GM13977 (cell line): ENCODE measurements at regions not wholly inside any gene's neighbourhood (a gene's known extent, or its start where the extent isn't known, plus 50 kb on each side); places are given as distances from the start of the nearest gene placed in this dataset.

Experiments used
- DNase-seq: peaks from one replicate; pipeline ENCODE4 v3.0.0; 2012; ENCODE audit warnings: low spot score
- in situ Hi-C: fragments of 300-500 bp; cut with MboI; formaldehyde crosslinking; loops from one replicate; pipeline ENCODE4 v1.12.0; 2022; ENCODE audit warnings: low sequenced_read_pairs, low pct_unique_long_range_greater_than_20kb, mixed read lengths, inconsistent platforms; ENCODE audit not compliant: unreplicated experiment
- TF ChIP-seq, protein P1 (sequence below): IDR thresholded peaks from 2 replicates; pipeline ENCODE4 v1.5.1; 2012; ENCODE audit warnings: mild to moderate bottlenecking, control low read depth; ENCODE audit not compliant: insufficient read depth; ENCODE audit errors: extremely low read depth, missing control alignments

DNA sequence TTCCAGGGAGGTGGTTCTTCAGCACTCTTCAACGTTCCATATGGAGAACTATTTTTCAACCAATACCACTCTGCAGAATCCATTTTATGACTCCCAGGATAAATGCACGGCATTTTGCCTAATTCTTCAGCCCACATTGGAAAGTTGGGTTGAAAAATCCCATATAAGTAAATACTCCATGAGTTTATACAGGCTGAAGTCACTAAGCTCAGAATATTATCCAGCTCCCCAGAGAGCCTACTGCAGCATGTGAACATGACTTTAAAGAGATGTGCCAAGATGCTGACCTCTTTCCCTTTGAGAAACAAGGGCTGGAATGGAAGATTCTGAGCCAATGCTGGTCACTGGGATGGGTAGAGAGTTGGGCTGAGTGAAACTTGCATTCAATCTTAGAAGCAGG, 111.9 kb upstream of the SLIT3 start:
- DNase-seq = no peak
- TF ChIP-seq, protein P1, sequence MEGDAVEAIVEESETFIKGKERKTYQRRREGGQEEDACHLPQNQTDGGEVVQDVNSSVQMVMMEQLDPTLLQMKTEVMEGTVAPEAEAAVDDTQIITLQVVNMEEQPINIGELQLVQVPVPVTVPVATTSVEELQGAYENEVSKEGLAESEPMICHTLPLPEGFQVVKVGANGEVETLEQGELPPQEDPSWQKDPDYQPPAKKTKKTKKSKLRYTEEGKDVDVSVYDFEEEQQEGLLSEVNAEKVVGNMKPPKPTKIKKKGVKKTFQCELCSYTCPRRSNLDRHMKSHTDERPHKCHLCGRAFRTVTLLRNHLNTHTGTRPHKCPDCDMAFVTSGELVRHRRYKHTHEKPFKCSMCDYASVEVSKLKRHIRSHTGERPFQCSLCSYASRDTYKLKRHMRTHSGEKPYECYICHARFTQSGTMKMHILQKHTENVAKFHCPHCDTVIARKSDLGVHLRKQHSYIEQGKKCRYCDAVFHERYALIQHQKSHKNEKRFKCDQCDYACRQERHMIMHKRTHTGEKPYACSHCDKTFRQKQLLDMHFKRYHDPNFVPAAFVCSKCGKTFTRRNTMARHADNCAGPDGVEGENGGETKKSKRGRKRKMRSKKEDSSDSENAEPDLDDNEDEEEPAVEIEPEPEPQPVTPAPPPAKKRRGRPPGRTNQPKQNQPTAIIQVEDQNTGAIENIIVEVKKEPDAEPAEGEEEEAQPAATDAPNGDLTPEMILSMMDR = no peak
- in situ Hi-C loops = no loop called here

DNA sequence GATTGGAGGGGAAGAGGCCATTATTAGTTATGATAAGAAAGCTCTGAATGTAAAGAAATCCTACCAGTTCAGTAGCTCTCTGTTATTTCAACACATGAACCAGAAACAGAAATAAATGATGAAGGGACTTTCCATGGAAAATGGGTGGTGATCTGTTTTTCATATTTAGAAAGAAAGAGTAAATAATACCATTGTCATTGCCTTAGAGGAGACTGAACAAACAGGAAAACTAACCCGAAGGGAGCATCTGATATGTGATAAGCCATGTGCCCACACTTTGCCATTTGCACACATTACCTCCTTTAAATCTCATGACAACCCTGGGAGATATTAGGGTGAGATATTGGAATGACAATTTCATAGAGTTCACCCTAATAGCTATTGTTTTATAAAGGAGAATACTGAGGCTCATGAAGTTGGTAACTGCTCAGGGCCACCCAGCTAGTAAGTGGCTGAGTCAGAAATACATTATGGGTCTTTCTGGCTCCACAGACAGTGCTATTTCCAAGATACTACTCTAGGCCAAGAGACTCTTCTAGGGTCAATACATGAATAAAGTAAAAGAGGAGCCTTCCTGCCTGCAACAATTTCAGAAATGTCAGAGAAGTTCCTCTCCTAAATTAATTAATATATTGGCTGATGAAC, 111.0 kb upstream of the SLIT3 start:
- TF ChIP-seq, protein P1 = no peak
- in situ Hi-C loops = no loop called here
- no peak for DNase-seq

DNA sequence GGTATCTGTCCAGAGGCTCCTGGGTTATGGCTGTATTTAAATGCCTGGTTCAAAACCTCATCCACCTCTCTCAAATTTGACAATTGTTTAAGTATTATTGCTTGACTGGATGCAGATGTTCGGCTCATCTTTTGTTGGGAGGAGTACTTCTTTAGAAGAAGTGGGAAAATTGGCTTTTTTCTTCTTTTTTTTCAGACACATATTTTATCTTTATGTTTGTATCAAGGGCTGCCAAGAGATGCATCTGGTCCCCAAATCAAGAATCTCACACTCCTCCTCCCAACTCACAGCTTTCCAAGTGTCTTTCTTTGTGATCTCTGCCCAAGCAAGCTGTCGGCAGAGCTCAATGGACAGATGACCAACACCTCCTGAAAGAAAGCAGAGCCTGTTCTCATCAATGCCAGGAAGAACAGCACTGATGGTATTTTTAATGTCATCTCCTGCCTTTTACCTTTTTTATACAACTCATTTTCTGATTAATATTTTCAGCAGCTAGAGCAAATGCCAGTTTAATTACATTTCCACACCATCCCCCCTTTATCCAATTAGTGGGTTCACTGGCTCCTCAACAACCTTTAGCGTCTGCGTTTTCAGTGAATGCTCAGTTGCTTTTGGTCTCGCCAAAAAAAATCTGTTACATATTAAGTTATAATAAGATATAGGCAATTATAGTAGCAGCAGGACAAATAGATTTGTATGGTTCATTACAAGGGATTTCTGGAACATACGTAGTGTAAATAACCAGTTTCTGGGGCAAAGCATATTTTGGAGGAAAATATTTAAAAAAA, 110.3 kb upstream of the SLIT3 start:
- DNase-seq = no peak
- TF ChIP-seq, protein P1 = no peak
- in situ Hi-C loops = no loop called here

DNA sequence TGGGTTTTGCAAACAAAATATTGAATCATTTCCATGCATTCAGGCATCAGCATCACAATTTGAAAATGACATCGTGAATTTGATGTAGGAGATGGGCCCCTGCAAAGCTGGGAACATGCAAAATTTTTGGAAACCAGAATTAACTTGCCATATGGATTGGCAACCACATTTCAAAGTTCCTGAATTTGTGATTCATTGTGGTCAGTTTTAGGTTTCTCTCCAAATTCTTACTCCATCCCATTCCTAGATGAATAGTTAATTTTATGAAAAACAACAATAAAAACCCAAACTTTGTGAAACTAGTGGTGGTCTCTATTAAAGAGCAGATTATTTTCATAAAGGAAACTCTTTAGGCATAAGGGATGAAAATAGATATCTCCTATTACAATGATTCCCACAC, 107.8 kb upstream of the SLIT3 start:
- in situ Hi-C loops = no loop called here

DNA sequence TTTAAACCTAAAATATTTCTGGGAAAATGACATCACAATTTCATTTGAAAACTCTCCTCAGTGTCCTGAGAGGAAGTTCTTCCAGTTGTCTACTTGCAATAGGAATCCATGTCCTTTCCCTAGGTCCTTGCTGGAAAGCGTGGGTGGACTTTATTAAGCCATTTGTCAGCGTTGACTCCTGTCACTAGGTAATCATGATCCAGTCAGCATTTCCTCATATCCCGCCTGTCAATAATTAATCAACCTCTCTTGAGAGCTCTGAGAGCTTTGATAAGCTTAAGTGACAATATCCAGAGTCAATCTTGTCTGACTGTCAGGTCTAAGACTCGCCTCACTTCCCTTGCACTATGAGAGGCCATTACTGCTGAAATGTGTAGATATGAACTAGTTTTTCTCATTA, 107.2 kb upstream of the SLIT3 start:
- in situ Hi-C loops = no loop called here
- DNase-seq = no peak
- TF ChIP-seq, protein P1 = no peak

More for the DNA sequence above, 107.8 kb upstream of the SLIT3 start:
- TF ChIP-seq, protein P1 = no peak
- no peak for DNase-seq

DNA sequence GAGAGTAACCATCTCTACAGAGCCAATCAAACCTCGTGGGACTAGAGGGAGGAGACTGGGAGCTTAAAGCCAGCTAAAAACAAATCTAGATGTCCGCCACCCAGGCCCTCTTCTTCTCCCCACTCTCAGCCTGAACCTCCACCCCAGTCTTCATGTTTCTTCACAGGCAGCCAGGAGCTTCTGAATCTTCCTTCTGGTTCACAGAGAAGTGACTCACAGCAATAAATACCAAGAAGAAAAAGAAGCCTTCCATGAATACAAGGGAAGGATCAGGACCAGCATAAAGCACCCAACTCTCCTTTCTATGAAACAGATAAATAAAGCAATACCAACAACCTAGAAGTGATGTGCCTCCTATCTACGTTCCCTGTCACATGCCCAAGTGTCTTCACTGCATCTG, 103.3 kb upstream of the SLIT3 start:
- TF ChIP-seq, protein P1 = no peak
- in situ Hi-C loops = no loop called here
- no peak for DNase-seq
